Activated CD8-positive, alpha-beta T cell treated with anti-CD3 and anti-CD28 coated beads, Interleukin-2, amount 10 ng/mL, durations not matched to agents 7 days and 5 days (primary cell): ENCODE measurements at regions not wholly inside any gene's neighbourhood (a gene's known extent, or its start where the extent isn't known, plus 50 kb on each side); places are given as distances from the start of the nearest gene placed in this dataset.

ENCODE experiments used
- ATAC-seq: fragments of 150-1000 bp; cut with Tn5 transposase; one replicate; pipeline ENCODE4 v1.10.0; 2021; ENCODE audit warnings: moderate library complexity
- CTCF ChIA-PET: fragments of 350-600 bp; sonication (Branson Sonifier 250); formaldehyde crosslinking; loops from one replicate; lab custom pipeline; 2021; ENCODE audit warnings: antibody characterized with exemption; lab: Charles Lee
- POLR2A ChIA-PET: fragments of 350-600 bp; sonication (Branson Sonifier 250); formaldehyde crosslinking; loops from one replicate; lab custom pipeline; 2021; ENCODE audit warnings: antibody characterized with exemption; lab: Charles Lee
- DNase-seq: peaks from one replicate; pipeline ENCODE4 v3.0.0-alpha.2; 2020
- H3K27ac Mint-ChIP-seq: one replicate; pipeline ENCODE4 v1.8.0; 2021; ENCODE audit warnings: mild to moderate bottlenecking, mixed read lengths
- H3K27me3 Mint-ChIP-seq: one replicate; pipeline ENCODE4 v1.8.0; 2021; ENCODE audit warnings: low read depth, mixed read lengths
- H3K36me3 Mint-ChIP-seq: one replicate; pipeline ENCODE4 v1.8.0; 2021; ENCODE audit warnings: low read depth, mixed read lengths
- H3K4me1 Mint-ChIP-seq: one replicate; pipeline ENCODE4 v1.8.0; 2021; ENCODE audit warnings: low read depth, mixed read lengths
- H3K4me3 Mint-ChIP-seq: one replicate; pipeline ENCODE4 v1.8.0; 2021; ENCODE audit warnings: mild to moderate bottlenecking, mixed read lengths
- H3K9me3 Mint-ChIP-seq: one replicate; pipeline ENCODE4 v1.8.0; 2022; ENCODE audit warnings: mixed read lengths; ENCODE audit not compliant: insufficient read depth

DNA sequence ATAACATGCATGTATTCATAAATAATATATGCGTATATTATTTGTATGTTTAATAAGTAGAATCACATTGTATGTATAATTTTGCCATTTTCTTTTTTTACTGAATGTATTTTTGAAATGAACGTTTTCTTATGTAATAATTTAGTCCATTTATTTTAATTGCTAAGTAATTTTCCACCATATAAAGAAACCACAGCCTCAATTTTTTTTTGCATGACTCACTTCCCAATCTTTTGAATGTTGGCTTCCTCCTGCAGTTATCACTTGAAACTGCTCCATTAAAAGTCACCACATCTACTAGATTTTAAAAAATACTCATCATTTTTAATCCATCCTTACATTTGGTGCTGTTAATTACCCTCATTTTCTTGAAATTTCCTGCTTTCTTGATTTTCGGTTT is 363.3 kb upstream of the MEF2C start:
- ATAC-seq (no peak), DNase-seq (no peak)
- CTCF ChIA-PET = no interaction called here
- H3K4me3 Mint-ChIP-seq = no peak overlapping the region
- H3K4me1 Mint-ChIP-seq = no peaks in the 10 kb centered on the region
- POLR2A ChIA-PET = no interaction called here
- H3K9me3 Mint-ChIP-seq = no peaks in the 10 kb centered on the region
- no peaks in the 10 kb centered on the region for H3K27me3 Mint-ChIP-seq
- no peak overlapping the region for H3K27ac Mint-ChIP-seq
- no peaks in the 10 kb centered on the region for H3K36me3 Mint-ChIP-seq

- POLR2A ChIA-PET = no interaction called here
- no peaks in the 10 kb centered on the region for H3K36me3 Mint-ChIP-seq
- ATAC-seq (no peak), DNase-seq (no peak)
- H3K9me3 Mint-ChIP-seq = no peaks in the 10 kb centered on the region
- H3K27ac Mint-ChIP-seq = no peak overlapping the region
- CTCF ChIA-PET = no interaction called here
- no peaks in the 10 kb centered on the region for H3K27me3 Mint-ChIP-seq
- H3K4me3 Mint-ChIP-seq = no peak overlapping the region
- H3K4me1 Mint-ChIP-seq = no peaks in the 10 kb centered on the region
Observed at GRCh38 chr5:89243611-89244010, 360.6 kb upstream of the MEF2C start.

DNA sequence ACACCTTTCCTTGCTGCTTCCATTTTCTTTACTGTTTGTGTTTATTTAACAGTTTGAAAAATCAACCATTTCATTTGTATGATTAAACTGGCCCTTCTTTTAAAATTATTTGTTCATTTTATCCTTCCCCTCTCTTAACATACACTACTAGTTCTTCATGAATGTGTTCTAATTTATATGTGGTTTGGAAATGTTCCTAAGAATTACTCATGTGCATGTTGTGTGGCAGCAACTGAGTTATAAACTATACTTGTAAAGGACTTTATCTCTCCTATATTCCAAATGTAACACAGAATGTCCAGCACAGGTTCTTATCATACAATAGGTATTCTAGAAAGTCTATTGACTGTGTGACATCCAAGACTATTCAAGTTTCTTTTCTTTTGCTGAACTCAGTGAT is 358.2 kb upstream of the MEF2C start:
- Mint-ChIP-seq H3K36me3 (no peaks in the 10 kb centered on the region), H3K27ac (no peak overlapping the region), H3K27me3 (no peaks in the 10 kb centered on the region), H3K4me3 (no peak overlapping the region), H3K4me1 (no peaks in the 10 kb centered on the region), H3K9me3 (no peaks in the 10 kb centered on the region)
- DNase-seq = no peak
- no peak for ATAC-seq
- CTCF ChIA-PET = no interaction called here
- POLR2A ChIA-PET = no interaction called here

DNA sequence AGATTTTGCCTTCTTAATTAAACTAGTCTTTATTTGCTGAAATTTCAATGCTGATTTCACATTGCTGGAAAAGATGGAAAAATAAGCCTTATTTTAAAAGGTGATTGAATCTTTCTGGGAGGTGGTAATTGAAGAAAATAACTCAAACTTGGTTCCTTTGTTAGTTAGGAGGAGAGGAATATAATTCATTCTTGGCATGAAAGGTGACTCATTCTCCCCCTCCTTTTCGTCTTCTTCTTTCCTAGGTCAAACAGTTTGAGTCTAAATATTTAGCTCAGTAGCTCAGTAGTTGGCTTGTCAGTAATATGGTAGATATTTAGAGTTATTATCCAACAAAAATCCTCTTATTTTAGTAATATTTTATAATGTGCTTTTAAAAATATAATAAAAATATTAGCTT is 353.9 kb upstream of the MEF2C start:
- H3K9me3 Mint-ChIP-seq = no peaks in the 10 kb centered on the region
- H3K36me3 Mint-ChIP-seq = no peaks in the 10 kb centered on the region
- no peak overlapping the region for H3K27ac Mint-ChIP-seq
- no peaks in the 10 kb centered on the region for H3K4me1 Mint-ChIP-seq
- no peak for DNase-seq
- ChIA-PET CTCF (no interaction called here), POLR2A (no interaction called here)
- H3K4me3 Mint-ChIP-seq = no peak overlapping the region
- no peaks in the 10 kb centered on the region for H3K27me3 Mint-ChIP-seq
- ATAC-seq = no peak

- DNase-seq = no peak
- no peaks in the 10 kb centered on the region for H3K27me3 Mint-ChIP-seq
- H3K4me3 Mint-ChIP-seq = no peak overlapping the region
- H3K9me3 Mint-ChIP-seq = no peaks in the 10 kb centered on the region
- H3K27ac Mint-ChIP-seq = no peak overlapping the region
- no peaks in the 10 kb centered on the region for H3K36me3 Mint-ChIP-seq
- CTCF ChIA-PET = no interaction called here
- no peaks in the 10 kb centered on the region for H3K4me1 Mint-ChIP-seq
- POLR2A ChIA-PET = no interaction called here
- ATAC-seq = no peak
Observed at GRCh38 chr5:89233462-89233861, 350.5 kb upstream of the MEF2C start.

DNA sequence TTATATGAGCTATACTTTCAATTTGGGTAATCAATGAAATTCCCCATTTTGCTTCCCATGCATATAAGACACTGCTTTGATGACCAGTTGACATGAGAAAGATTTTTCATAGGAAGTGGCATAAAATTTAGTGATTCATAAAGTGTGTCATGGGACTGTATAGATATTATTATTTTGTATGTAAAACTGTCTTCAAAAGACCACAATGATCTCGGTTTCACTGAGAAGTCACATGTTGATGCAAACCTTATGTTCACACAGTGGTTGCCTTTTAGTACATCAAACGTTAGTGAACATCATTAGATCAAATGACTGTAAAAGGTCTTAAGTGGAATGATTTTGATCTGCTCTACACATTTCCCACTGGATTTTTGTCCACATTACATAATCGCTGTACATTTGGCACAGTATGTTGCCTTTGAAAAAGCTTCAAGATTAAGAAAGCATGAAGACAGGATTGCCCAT is 349.2 kb upstream of the MEF2C start:
- H3K27ac Mint-ChIP-seq = no peak overlapping the region
- ATAC-seq = no peak
- no peaks in the 10 kb centered on the region for H3K4me1 Mint-ChIP-seq
- POLR2A ChIA-PET = no interaction called here
- H3K27me3 Mint-ChIP-seq = no peaks in the 10 kb centered on the region
- no peak for DNase-seq
- no peaks in the 10 kb centered on the region for H3K9me3 Mint-ChIP-seq
- H3K4me3 Mint-ChIP-seq = no peak overlapping the region
- H3K36me3 Mint-ChIP-seq = no peaks in the 10 kb centered on the region
- CTCF ChIA-PET = no interaction called here

DNA sequence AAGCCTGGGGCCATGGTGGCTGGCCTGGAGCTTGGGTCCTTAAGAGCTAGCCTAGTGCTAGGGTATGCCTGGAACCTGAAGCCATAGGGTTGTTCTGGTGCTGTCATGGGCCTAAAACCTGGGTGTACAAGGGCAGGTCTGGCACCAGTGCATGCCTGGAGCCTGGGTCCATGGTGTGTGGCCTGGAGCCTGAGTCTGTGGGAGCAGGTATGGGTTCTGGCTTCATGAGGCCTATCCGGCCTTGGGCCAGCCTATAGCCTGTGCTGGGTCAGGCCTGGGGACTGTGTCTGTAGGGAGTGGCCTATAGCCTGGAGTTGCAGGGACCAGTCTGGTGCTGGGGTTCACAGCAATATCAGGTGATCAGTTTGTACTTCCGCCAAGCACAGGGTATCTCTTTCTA is 347.2 kb upstream of the MEF2C start:
- POLR2A ChIA-PET = no interaction called here
- ATAC-seq (no peak), DNase-seq (no peak)
- H3K4me1 Mint-ChIP-seq = no peaks in the 10 kb centered on the region
- H3K4me3 Mint-ChIP-seq = no peak overlapping the region
- H3K27me3 Mint-ChIP-seq = no peaks in the 10 kb centered on the region
- H3K36me3 Mint-ChIP-seq = no peaks in the 10 kb centered on the region
- no peak overlapping the region for H3K27ac Mint-ChIP-seq
- CTCF ChIA-PET = no interaction called here
- no peaks in the 10 kb centered on the region for H3K9me3 Mint-ChIP-seq

GRCh38 chr5:89229331-89230070 is 346.5 kb upstream of the MEF2C start:
- POLR2A ChIA-PET = no interaction called here
- Mint-ChIP-seq H3K9me3 (no peaks in the 10 kb centered on the region), H3K4me1 (no peaks in the 10 kb centered on the region), H3K27ac (no peak overlapping the region), H3K27me3 (no peaks in the 10 kb centered on the region), H3K36me3 (no peaks in the 10 kb centered on the region), H3K4me3 (no peak overlapping the region)
- ATAC-seq = no peak
- no peak for DNase-seq
- CTCF ChIA-PET = no interaction called here

- DNase-seq (no peak), ATAC-seq (no peak)
- H3K4me3 Mint-ChIP-seq = no peak overlapping the region
- no peaks in the 10 kb centered on the region for H3K27me3 Mint-ChIP-seq
- no peak overlapping the region for H3K27ac Mint-ChIP-seq
- H3K4me1 Mint-ChIP-seq = no peaks in the 10 kb centered on the region
- H3K36me3 Mint-ChIP-seq = no peaks in the 10 kb centered on the region
- POLR2A ChIA-PET = no interaction called here
- CTCF ChIA-PET = no interaction called here
- H3K9me3 Mint-ChIP-seq = no peaks in the 10 kb centered on the region
Observed at GRCh38 chr5:89228355-89228754, 345.4 kb upstream of the MEF2C start.

- CTCF ChIA-PET = no interaction called here
- POLR2A ChIA-PET = no interaction called here
- Mint-ChIP-seq H3K27me3 (no peaks in the 10 kb centered on the region), H3K27ac (no peak overlapping the region), H3K4me3 (no peak overlapping the region), H3K9me3 (no peaks in the 10 kb centered on the region), H3K36me3 (no peaks in the 10 kb centered on the region), H3K4me1 (no peaks in the 10 kb centered on the region)
- DNase-seq (no peak), ATAC-seq (no peak)
Observed at GRCh38 chr5:89218364-89218763, 335.4 kb upstream of the MEF2C start.

DNA sequence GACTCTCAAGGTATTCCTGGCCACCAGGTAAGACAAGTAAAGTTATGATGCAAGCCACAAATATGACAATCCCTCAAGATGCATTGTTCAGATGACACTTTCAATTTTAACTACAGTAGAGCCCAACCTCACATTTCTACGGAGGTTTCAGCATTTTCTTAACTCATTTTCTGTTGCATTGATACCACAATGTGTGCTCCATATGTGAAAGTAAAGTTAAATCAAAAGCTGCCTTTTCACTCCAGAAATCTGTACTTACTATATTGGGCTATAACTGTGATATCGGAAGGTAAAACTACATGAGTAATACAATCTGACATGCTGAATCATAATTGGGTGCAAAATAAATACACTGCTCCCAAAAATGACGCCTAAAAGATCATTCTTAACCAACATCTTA is 333.6 kb upstream of the MEF2C start:
- Mint-ChIP-seq H3K27me3 (no peaks in the 10 kb centered on the region), H3K27ac (no peak overlapping the region), H3K36me3 (no peaks in the 10 kb centered on the region), H3K4me3 (no peak overlapping the region), H3K9me3 (no peaks in the 10 kb centered on the region), H3K4me1 (no peaks in the 10 kb centered on the region)
- DNase-seq (no peak), ATAC-seq (no peak)
- ChIA-PET CTCF (no interaction called here), POLR2A (no interaction called here)

- Mint-ChIP-seq H3K4me3 (no peak overlapping the region), H3K9me3 (no peaks in the 10 kb centered on the region), H3K27ac (no peak overlapping the region), H3K4me1 (no peaks in the 10 kb centered on the region), H3K36me3 (no peaks in the 10 kb centered on the region), H3K27me3 (no peaks in the 10 kb centered on the region)
- ATAC-seq = no peak
- DNase-seq = no peak
- ChIA-PET POLR2A (no interaction called here), CTCF (no interaction called here)
Observed at GRCh38 chr5:89213573-89213972, 330.6 kb upstream of the MEF2C start.

- CTCF ChIA-PET = no interaction called here
- POLR2A ChIA-PET = no interaction called here
Observed at GRCh38 chr5:89211836-89212235, 328.9 kb upstream of the MEF2C start.

More at GRCh38 chr5:89211836-89212235, 328.9 kb upstream of the MEF2C start:
- ATAC-seq = no peak
- DNase-seq = no peak
- Mint-ChIP-seq H3K36me3 (no peaks in the 10 kb centered on the region), H3K4me3 (no peak overlapping the region), H3K9me3 (no peaks in the 10 kb centered on the region), H3K27ac (no peak overlapping the region), H3K27me3 (no peaks in the 10 kb centered on the region), H3K4me1 (no peaks in the 10 kb centered on the region)
